MG63 (cell line): ENCODE measurements at regions not wholly inside any gene's neighbourhood (a gene's known extent, or its start where the extent isn't known, plus 50 kb on each side); places are given as distances from the start of the nearest gene placed in this dataset.
"Not testable (repeated sequence)": the region's sequence is repeated elsewhere in the genome, so short reads cannot be mapped to it uniquely, and the experiment has no call there.

Experiments used
- DNase-seq: peaks from one replicate; pipeline ENCODE4 v3.0.0-alpha.2; 2020
- H3K27me3 ChIP-seq: fragments of 250-450 bp; sonication (Bioruptor Pico); 2 replicates; pipeline ENCODE4 v1.5.1; 2020; ENCODE audit warnings: mild to moderate bottlenecking, moderate library complexity
- H3K36me3 ChIP-seq: fragments of 250-450 bp; sonication (Bioruptor Pico); 2 replicates; pipeline ENCODE4 v1.5.1; 2020; ENCODE audit warnings: mild to moderate bottlenecking, moderate library complexity
- H3K4me3 ChIP-seq: fragments of 250-450 bp; sonication (Bioruptor Pico); 2 replicates; pipeline ENCODE4 v1.5.1; 2020; ENCODE audit warnings: mild to moderate bottlenecking, moderate library complexity
- H3K9me3 ChIP-seq: fragments of 250-450 bp; sonication (Bioruptor Pico); 2 replicates; pipeline ENCODE4 v1.5.1; 2020; ENCODE audit warnings: mild to moderate bottlenecking, moderate library complexity

DNA sequence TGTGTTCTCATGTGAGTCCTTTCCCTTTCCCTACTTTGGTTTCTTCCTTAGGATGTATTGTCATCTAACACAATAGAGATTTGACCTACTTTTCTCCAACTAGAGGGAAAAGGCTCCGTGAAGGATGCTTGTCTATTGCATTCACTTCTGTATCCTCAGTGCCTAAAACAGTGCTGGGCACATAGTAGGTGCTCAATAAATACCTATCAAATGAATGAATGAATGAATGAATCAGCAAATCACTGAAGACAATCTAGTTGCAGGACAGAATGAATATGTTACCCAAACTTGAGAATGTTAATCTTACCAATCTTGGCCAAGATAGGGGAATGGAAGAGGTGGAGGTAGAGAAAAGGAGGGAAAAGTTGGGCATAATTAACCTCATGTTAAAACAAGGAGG is 131.2 kb upstream of the FOXN2 start:
- no peaks in the 10 kb centered on the region for H3K27me3 ChIP-seq
- DNase-seq = no peak
- H3K9me3 ChIP-seq = no peaks in the 10 kb centered on the region
- no peak overlapping the region for H3K4me3 ChIP-seq
- no peaks in the 10 kb centered on the region for H3K36me3 ChIP-seq

GRCh38 chr2:48183991-48184390 is 130.5 kb upstream of the FOXN2 start:
- Histone ChIP-seq H3K9me3 (no peaks in the 10 kb centered on the region), H3K4me3 (no peak overlapping the region), H3K36me3 (no peaks in the 10 kb centered on the region), H3K27me3 (no peaks in the 10 kb centered on the region)
- DNase-seq = no peak

DNA sequence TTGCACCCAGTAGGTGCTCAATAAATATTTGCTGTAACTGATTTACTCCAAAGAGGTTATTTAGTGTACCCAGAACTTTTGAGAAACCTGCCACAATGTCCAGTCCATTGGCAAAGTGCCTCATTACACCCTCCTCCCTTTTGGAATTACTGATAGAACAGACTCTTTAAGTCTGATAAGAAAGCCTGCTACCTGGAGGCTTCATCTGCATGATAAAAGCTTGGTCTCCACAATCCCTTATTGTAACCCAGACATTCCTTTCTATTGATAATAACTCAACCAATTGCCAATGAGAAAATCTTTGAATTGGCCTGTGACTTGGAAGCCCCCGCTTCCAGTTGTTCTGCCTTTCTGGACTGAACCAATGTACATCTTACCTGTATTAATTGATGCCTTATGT is 127.0 kb upstream of the FOXN2 start:
- no peaks in the 10 kb centered on the region for H3K36me3 ChIP-seq
- no peak overlapping the region for H3K4me3 ChIP-seq
- no peaks in the 10 kb centered on the region for H3K27me3 ChIP-seq
- DNase-seq = no peak
- no peaks in the 10 kb centered on the region for H3K9me3 ChIP-seq

- Histone ChIP-seq H3K27me3 (no peaks in the 10 kb centered on the region), H3K9me3 (no peaks in the 10 kb centered on the region), H3K36me3 (no peaks in the 10 kb centered on the region), H3K4me3 (no peak overlapping the region)
- DNase-seq = no peak
Observed at GRCh38 chr2:48189552-48190228, 124.8 kb upstream of the FOXN2 start.

DNA sequence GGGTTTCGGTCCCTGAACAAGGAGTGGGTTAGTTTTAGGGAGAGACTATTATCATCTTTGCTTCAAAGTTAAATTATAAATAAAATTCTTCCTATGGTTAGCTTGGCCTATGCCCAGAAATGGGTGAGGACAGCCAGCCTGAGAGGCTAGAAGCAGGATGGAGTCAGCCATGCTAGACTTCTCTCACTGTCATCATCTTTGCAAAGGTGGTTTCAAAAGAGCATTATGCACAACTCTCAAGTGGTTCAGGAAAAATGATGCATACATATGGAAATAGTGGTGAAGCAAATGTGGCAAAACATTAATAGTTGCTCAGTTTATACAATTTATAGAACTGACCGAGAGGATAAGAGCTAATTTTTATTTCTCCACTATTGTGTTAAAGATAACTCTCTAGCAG is 124.3 kb upstream of the FOXN2 start:
- no peaks in the 10 kb centered on the region for H3K27me3 ChIP-seq
- no peaks in the 10 kb centered on the region for H3K9me3 ChIP-seq
- H3K4me3 ChIP-seq = no peak overlapping the region
- DNase-seq = no peak
- no peaks in the 10 kb centered on the region for H3K36me3 ChIP-seq

- no peaks in the 10 kb centered on the region for H3K36me3 ChIP-seq
- H3K9me3 ChIP-seq = no peaks in the 10 kb centered on the region
- no peak overlapping the region for H3K4me3 ChIP-seq
- no peaks in the 10 kb centered on the region for H3K27me3 ChIP-seq
- no peak for DNase-seq
Observed at GRCh38 chr2:48194641-48195040, 119.8 kb upstream of the FOXN2 start.

- Histone ChIP-seq H3K9me3 (no peaks in the 10 kb centered on the region), H3K27me3 (no peaks in the 10 kb centered on the region), H3K36me3 (no peaks in the 10 kb centered on the region), H3K4me3 (no peak overlapping the region)
- DNase-seq = no peak
Observed at GRCh38 chr2:48195169-48195568, 119.3 kb upstream of the FOXN2 start.

GRCh38 chr2:48197618-48198017 is 116.9 kb upstream of the FOXN2 start:
- Histone ChIP-seq H3K9me3 (no peaks in the 10 kb centered on the region), H3K36me3 (no peaks in the 10 kb centered on the region), H3K4me3 (no peak overlapping the region), H3K27me3 (no peaks in the 10 kb centered on the region)
- DNase-seq = no peak

- Histone ChIP-seq H3K36me3 (no peaks in the 10 kb centered on the region), H3K27me3 (no peaks in the 10 kb centered on the region), H3K4me3 (no peak overlapping the region), H3K9me3 (no peaks in the 10 kb centered on the region)
- no peak for DNase-seq
Observed at GRCh38 chr2:48198371-48198770, 116.1 kb upstream of the FOXN2 start.

DNA sequence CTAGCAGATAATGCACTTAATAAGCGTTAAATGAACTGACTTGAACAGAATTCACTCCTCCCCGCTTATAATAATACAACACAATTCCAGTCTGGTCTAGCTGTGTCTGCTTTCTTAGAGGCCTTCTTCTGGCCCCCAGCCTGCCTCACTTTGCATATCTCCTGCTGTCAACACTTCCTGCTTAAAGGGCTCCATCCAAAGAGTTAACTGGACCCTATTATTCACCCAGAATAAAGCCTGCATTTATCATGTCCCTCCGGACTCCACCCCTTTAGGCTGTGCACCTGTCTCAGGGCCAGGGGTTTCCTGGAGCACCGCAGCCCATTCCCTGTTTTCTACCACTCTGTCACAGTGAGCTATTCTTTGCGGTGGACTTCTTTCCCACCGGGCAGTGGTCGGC is 115.4 kb upstream of the FOXN2 start:
- DNase-seq = no peak
- Histone ChIP-seq H3K36me3 (no peaks in the 10 kb centered on the region), H3K4me3 (no peak overlapping the region), H3K27me3 (no peaks in the 10 kb centered on the region), H3K9me3 (no peaks in the 10 kb centered on the region)

DNA sequence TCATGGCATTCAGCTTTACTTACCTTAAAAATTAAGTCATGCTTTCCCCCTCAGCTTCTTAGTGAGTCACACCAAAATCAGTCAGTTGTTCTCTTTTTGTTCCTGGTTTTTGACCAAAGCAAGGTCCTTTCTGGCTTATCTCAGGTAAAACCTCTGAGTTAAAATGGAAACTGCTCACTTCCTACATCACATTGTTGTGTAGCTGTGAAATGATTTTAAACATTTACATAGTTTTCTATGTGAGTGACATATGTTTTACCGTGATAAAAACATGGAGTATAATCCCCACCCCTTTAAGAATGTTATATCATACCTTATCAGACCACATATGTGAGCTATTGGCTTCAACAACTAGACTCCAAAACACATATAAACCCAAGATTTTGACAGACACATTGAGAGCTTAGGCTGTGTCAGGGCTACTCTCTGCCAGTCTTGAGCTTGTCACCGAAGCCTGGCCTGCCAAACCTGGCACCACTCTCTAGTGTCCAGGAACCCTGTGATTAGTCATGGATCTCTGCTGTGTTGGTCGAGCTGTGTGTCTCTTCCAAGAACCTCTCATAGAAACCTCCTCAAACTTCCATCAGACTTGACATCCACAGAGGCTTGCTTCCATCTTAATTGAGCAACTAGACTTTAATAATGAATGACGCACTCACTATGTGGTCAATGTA is 113.7 kb upstream of the FOXN2 start:
- no peak overlapping the region for H3K4me3 ChIP-seq
- H3K27me3 ChIP-seq = no peaks in the 10 kb centered on the region
- DNase-seq = peak; percentile 20
- no peaks in the 10 kb centered on the region; the same call in 1 of the 2 replicates for H3K36me3 ChIP-seq
- H3K9me3 ChIP-seq = no peaks in the 10 kb centered on the region

DNA sequence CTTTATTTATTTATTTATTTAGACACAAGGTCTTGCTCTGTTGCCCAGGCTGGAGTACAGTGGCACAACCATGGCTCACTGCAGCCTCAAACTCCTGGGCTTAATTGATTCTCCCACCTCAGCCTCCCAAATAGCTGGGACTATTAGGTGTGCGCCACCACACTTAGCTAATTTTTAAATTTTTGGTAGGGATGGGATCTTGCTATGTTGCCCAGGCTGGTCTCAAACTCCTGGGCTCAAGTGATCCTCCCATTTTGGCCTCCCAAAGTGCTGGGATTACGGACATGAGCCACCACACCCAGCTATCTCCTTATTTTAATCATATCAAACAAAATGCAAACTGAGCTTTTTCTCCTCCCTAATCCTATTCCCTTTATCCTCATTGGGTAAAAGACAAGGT is 113.0 kb upstream of the FOXN2 start:
- not testable (repeated sequence) for H3K27me3 ChIP-seq, H3K36me3 ChIP-seq, H3K4me3 ChIP-seq, DNase-seq, H3K9me3 ChIP-seq

GRCh38 chr2:48202863-48203642 is 111.4 kb upstream of the FOXN2 start:
- Histone ChIP-seq H3K4me3 (no peak overlapping the region), H3K27me3 (no peaks in the 10 kb centered on the region), H3K9me3 (no peaks in the 10 kb centered on the region), H3K36me3 (no peaks in the 10 kb centered on the region; the same call in 1 of the 2 replicates)
- DNase-seq = no peak

- no peaks in the 10 kb centered on the region; the same call in 1 of the 2 replicates for H3K36me3 ChIP-seq
- no peaks in the 10 kb centered on the region for H3K27me3 ChIP-seq
- no peak overlapping the region for H3K4me3 ChIP-seq
- H3K9me3 ChIP-seq = no peaks in the 10 kb centered on the region
- no peak for DNase-seq
Observed at GRCh38 chr2:48203668-48204067, 110.8 kb upstream of the FOXN2 start.

GRCh38 chr2:48204750-48205136 is 109.7 kb upstream of the FOXN2 start:
- Histone ChIP-seq H3K4me3 (no peak overlapping the region), H3K36me3 (no peaks in the 10 kb centered on the region; the same call in 1 of the 2 replicates), H3K27me3 (no peaks in the 10 kb centered on the region), H3K9me3 (no peaks in the 10 kb centered on the region)
- no peak for DNase-seq

GRCh38 chr2:48205137-48205798 is 109.2 kb upstream of the FOXN2 start:
- no peaks in the 10 kb centered on the region for H3K27me3 ChIP-seq
- H3K9me3 ChIP-seq = no peaks in the 10 kb centered on the region
- no peaks in the 10 kb centered on the region; the same call in 1 of the 2 replicates for H3K36me3 ChIP-seq
- no peak overlapping the region for H3K4me3 ChIP-seq
- no peak for DNase-seq

DNA sequence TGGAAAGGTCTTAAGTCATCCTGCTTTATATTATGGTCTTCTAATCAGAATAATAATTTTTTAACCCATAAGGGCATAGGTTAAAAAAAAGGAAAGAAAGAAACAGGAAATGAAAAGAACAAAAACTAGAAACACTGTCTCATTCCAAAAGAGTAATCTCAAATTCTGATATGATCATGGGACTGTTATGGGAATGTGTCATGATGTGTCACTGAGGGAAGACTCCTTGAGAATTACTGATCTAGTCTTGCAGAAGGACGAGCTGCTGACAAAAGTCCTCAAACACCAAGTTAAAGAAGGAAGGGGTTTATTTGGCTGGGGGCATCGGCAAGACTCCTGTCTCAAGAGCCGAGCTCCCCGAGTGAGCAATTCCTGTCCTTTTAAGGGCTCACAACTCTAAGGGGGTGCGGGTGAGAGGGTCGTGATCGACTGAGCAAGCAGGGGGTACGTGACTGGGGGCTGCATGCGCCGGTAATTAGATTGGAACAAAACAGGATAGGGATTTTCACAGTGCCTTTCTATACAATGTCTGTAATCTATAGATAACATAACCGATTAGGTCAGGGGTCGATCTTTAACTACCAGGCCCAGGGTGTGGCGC is 108.3 kb upstream of the FOXN2 start:
- not testable (repeated sequence) for H3K36me3 ChIP-seq, H3K9me3 ChIP-seq, DNase-seq, H3K27me3 ChIP-seq, H3K4me3 ChIP-seq
